T-helper 1 cell (primary cell): ENCODE measurements at regions not wholly inside any gene's neighbourhood (a gene's known extent, or its start where the extent isn't known, plus 50 kb on each side); places are given as distances from the start of the nearest gene placed in this dataset.
A peak's percentile ranks its signal among the peaks of the same experiment; 100 is the strongest.
"Not testable (repeated sequence)": the region's sequence is repeated elsewhere in the genome, so short reads cannot be mapped to it uniquely, and the experiment has no call there.

Source experiments
- DNase-seq, 5 donors: peaks; one replicate each; pipeline ENCODE4 v3.0.0-alpha.2; 2012 to 2020

GRCh38 chrX:137195296-137195695 is 161.5 kb upstream of the GPR101 start:
- no peak for DNase-seq

- DNase-seq = peak in 1 of 5 donors; percentile 21
Measured at GRCh38 chrX:137194164-137194563, 160.4 kb upstream of the GPR101 start.

DNA sequence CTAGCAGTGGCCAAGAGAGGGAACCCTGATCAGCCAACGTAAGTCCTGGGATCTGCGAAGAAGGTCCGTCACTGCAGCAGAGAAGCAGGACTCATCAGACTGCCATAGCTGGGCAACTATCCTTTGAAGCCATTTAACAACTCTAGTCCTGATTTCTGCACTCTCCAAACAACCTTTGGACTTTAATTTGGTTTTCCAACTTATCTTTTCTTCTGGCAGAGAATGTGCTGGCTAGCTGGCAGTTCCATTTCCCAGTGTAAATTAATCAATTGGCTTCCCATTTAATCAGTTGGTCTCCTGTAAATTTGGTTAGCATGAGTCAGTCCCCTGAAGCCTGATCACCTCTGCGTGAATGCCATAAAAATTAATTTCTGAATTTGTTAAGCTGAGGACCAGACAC is 153.7 kb upstream of the GPR101 start:
- no peak for DNase-seq

- DNase-seq = no peak
Measured at GRCh38 chrX:137178392-137178791, 144.6 kb upstream of the GPR101 start.

GRCh38 chrX:137172317-137172948 is 138.6 kb upstream of the GPR101 start:
- no peak for DNase-seq

GRCh38 chrX:137171626-137172025 is 137.8 kb upstream of the GPR101 start:
- no peak for DNase-seq

DNA sequence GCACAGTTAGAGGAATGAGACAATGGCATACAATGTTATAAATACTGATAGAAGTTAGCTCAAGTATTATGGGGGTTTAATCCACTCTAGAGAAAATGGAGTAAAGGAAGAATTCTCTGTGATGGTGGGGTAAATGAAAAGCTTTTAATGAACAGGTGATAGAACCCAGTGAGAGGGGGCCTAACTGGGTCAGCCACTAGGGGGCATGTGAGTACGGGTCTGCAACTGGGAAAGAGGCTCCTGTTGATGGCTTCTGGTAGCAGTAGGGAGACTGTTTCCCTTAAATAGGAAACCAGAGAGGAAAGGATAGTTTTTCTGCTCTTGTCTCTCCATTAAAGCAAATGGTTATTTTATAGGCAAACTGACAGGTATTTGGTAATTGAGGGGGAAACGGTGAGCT is 132.8 kb upstream of the GPR101 start:
- peak in 2 of 5 donors; percentile 1 for DNase-seq

DNA sequence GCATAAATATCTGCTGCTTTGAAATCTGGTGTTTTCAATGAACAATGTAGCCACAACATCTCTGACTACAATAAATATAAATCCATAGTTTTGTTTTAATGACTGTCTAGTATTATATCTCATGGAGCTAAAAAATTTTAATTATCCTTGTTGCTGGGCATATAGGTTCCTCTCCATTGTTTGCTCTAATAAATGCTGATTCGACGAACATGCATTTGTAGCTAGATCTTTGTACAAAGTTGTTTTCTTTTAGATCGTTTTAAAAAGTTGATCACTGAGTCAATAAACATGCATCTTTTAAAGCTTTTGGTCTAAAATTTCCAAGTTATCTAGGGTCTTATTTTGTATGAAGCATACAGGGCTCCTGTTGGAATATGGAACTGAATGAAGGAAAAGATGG is 130.5 kb upstream of the GPR101 start:
- no peak for DNase-seq

DNA sequence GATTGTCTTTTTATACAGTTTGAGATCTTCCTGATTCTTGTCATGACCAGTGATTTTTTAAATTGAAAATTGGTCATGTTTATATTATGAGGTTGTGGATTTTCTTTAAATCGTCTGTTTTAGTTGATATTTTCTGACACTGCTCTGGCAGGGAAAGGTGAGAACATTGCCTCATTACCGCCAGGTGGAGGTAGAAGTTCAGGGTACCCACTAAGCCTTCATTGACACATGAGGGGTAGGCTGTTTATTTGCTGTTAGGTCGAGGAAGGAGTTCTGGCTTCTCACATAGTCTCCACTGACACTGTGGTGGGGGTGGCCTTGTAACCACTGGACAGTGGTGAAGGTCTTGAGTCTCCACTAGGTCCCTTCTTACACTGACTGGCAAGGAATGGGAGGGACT is 117.6 kb upstream of the GPR101 start:
- DNase-seq = no peak

GRCh38 chrX:137143864-137144263 is 110.1 kb upstream of the GPR101 start:
- DNase-seq = no peak

DNA sequence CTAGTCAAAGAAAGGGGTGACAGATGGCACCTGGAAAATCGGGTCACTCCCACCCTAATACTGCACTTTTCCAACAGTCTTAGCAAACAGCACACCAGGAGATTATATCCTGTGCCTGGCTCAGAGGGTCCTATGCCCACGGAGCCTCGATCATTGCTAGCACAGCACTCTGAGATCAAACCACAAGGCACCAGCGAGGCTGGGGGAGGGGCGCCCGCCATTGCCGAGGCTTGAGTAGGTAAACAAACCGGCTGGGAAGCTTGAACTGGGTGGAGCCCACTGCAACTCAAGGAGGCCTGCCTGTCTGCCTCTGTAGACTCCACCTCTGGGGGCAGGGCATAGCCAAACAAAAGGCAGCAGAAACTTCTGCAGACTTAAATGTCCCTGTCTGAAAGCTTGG is 88.9 kb upstream of the GPR101 start:
- DNase-seq = not testable (repeated sequence)

DNA sequence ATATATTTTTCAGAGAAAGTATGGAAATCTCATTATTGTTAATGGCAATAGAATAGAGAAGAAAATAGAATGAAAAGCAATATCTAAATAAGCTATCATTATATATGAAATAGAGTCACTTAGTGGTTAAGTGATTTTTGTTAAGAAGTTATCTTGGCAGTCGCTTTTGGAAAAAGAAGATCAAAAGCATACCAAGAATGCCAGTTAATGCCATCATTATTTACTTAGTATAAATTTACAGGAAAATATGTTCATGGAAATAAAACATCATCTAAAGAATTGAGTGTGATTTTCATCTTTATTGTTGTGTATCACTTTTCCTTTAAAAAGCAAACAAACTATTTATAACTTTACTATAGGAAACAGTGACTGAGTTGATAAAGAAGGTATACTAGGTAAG is 85.3 kb upstream of the GPR101 start:
- DNase-seq = no peak

DNA sequence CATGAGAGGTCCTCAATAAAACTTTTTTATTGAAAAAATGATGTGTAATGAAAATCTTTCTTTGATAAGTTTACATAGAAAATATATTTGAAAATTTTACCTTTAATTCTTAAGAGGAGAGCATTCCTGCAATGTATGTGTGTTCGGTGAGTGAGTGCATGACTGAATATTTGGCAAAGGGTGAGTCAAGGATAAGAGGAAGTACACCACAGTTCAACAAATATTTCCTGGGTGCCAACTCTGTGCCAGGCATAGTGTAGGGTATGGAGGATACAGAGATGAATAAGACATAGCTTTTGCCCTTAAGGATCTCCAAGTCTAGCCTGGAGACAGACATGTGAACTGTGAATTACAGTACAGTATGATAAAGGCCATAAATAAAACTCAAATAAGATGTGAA is 84.7 kb upstream of the GPR101 start:
- DNase-seq = no peak

DNA sequence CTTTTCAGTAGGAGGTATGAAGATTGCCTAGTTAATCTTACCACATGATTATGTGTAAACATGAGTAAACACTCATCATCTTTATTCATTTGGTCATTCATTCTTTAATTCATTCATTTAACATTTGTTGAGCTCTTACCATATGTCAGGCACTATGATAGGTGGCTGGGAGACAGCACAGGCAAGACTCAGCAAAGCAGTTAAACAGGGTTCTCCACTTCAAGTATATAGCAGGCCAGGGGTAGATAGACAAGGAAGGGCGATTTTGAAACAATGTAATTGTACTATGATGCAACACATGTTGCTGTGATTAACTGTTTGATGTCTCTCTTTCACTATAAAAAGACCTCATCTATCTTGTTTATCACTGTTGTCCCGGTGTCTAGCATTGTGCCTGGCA is 84.3 kb upstream of the GPR101 start:
- DNase-seq = no peak

- DNase-seq = not testable (repeated sequence)
Measured at GRCh38 chrX:137107877-137108276, 74.1 kb upstream of the GPR101 start.

GRCh38 chrX:137101273-137101990 is 67.6 kb upstream of the GPR101 start:
- DNase-seq = no peak
